HG02973 (cell line): ENCODE measurements at regions not wholly inside any gene's neighbourhood (a gene's known extent, or its start where the extent isn't known, plus 50 kb on each side); places are given as distances from the start of the nearest gene placed in this dataset.

Experiments
- ATAC-seq: cut with Tn5 transposase; IDR thresholded peaks from one replicate; pipeline ENCODE4 v1.9.1; 2021; ENCODE audit warnings: moderate library complexity; ENCODE audit not compliant: unreplicated experiment

- no peak for ATAC-seq
These were observed 67.9 kb upstream of the ALKAL2 start for GRCh38 chr2:355773-356172.

GRCh38 chr2:352696-353095 is 64.8 kb upstream of the ALKAL2 start:
- no peak for ATAC-seq

GRCh38 chr2:349390-349789 is 61.5 kb upstream of the ALKAL2 start:
- ATAC-seq, result no peak

GRCh38 chr2:348361-348916 is 60.5 kb upstream of the ALKAL2 start:
- ATAC-seq, result no peak

- no peak for ATAC-seq
These were observed 56.9 kb upstream of the ALKAL2 start for GRCh38 chr2:344811-345210.

GRCh38 chr2:343355-343754 is 55.5 kb upstream of the ALKAL2 start:
- no peak for ATAC-seq

GRCh38 chr2:341912-342311 is 54.0 kb upstream of the ALKAL2 start:
- ATAC-seq, result no peak

GRCh38 chr2:341017-341542 is 53.2 kb upstream of the ALKAL2 start:
- ATAC-seq, result no peak
